Activated CD4-positive, alpha-beta T cell treated with anti-CD3 and anti-CD28 coated beads, Interleukin-2, amount 50 U/mL, for 16 hours (primary cell): ENCODE measurements at regions not wholly inside any gene's neighbourhood (a gene's known extent, or its start where the extent isn't known, plus 50 kb on each side); places are given as distances from the start of the nearest gene placed in this dataset.

ENCODE experiments used
- DNase-seq: peaks from one replicate; pipeline ENCODE4 v3.0.0-alpha.2; 2020

- no peak for DNase-seq
Measured at GRCh38 chr13:104045907-104046306, 979.7 kb upstream of the SLC10A2 start.

GRCh38 chr13:104043184-104043583, 977.0 kb upstream of the SLC10A2 start:
- DNase-seq = no peak

GRCh38 chr13:104034891-104035290, 968.7 kb upstream of the SLC10A2 start:
- DNase-seq = no peak

GRCh38 chr13:104025303-104025702, 959.1 kb upstream of the SLC10A2 start:
- no peak for DNase-seq

- DNase-seq = no peak
Measured at GRCh38 chr13:104024416-104025170, 958.4 kb upstream of the SLC10A2 start.

GRCh38 chr13:104021806-104022397, 955.7 kb upstream of the SLC10A2 start:
- no peak for DNase-seq

GRCh38 chr13:104017317-104017716, 951.1 kb upstream of the SLC10A2 start:
- DNase-seq = no peak

GRCh38 chr13:104015646-104016396, 949.6 kb upstream of the SLC10A2 start:
- no peak for DNase-seq

- no peak for DNase-seq
Measured at GRCh38 chr13:104014803-104015645, 948.8 kb upstream of the SLC10A2 start.

- no peak for DNase-seq
Measured at GRCh38 chr13:104011505-104012241, 945.5 kb upstream of the SLC10A2 start.

- DNase-seq = no peak
Measured at GRCh38 chr13:104008541-104009435, 942.6 kb upstream of the SLC10A2 start.

GRCh38 chr13:104008075-104008474, 941.9 kb upstream of the SLC10A2 start:
- DNase-seq = no peak

GRCh38 chr13:104006625-104007075, 940.4 kb upstream of the SLC10A2 start:
- DNase-seq = no peak

GRCh38 chr13:104004572-104004971, 938.4 kb upstream of the SLC10A2 start:
- no peak for DNase-seq

- no peak for DNase-seq
Measured at GRCh38 chr13:104002216-104002615, 936.0 kb upstream of the SLC10A2 start.

GRCh38 chr13:104001766-104002165, 935.5 kb upstream of the SLC10A2 start:
- no peak for DNase-seq

GRCh38 chr13:103996733-103997132, 930.5 kb upstream of the SLC10A2 start:
- DNase-seq = no peak

GRCh38 chr13:103983948-103984347, 917.7 kb upstream of the SLC10A2 start:
- DNase-seq = no peak

GRCh38 chr13:103976371-103976770, 910.2 kb upstream of the SLC10A2 start:
- DNase-seq = no peak

GRCh38 chr13:103973740-103974139, 907.5 kb upstream of the SLC10A2 start:
- no peak for DNase-seq

- no peak for DNase-seq
Measured at GRCh38 chr13:103969520-103970050, 903.4 kb upstream of the SLC10A2 start.
